HG03060 (cell line): ENCODE measurements at regions not wholly inside any gene's neighbourhood (a gene's known extent, or its start where the extent isn't known, plus 50 kb on each side); places are given as distances from the start of the nearest gene placed in this dataset.

Experiments
- ATAC-seq: cut with Tn5 transposase; IDR thresholded peaks from one replicate; pipeline ENCODE4 v1.9.1; 2021; ENCODE audit warnings: low read depth, moderate number of reproducible peaks; ENCODE audit not compliant: unreplicated experiment

DNA sequence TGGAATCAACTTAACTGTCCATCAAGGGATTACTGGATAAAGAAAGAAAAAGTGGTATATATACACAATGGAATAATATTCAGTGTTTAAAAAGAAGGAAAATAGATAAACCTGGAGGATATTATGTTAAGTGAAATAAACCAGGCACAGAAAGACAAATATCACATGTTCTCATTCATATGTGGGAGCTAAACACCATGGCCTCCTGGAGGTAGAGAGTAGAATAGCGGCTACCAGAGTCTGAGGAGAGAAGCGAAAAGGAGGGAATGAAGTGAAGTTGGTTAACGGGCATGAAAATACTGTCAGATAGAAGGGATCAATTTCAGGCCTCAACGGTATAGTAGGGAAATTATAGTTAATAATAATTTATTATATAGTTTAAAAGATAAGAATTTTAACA lies 147.5 kb upstream of the OBI1 start:
- no peak for ATAC-seq

DNA sequence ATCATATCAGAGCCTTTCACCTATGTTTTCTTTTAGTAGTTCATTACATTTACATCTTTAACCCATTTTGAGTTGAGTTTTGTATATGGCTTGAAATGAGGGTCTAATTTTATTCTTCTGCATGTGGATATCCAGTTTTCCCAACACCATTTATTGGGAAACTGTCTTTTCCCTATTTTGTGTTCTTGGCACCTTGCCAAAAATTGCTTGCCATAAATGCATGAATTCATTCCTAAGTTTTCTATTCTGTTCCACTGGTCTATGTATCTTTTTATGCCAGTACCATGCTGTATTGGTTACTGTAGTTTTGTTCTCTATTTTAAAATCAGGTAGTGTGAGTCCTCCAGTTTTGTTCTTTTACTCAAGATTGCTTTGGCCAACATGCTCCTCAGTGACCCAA lies 144.0 kb upstream of the OBI1 start:
- ATAC-seq: no peak

DNA sequence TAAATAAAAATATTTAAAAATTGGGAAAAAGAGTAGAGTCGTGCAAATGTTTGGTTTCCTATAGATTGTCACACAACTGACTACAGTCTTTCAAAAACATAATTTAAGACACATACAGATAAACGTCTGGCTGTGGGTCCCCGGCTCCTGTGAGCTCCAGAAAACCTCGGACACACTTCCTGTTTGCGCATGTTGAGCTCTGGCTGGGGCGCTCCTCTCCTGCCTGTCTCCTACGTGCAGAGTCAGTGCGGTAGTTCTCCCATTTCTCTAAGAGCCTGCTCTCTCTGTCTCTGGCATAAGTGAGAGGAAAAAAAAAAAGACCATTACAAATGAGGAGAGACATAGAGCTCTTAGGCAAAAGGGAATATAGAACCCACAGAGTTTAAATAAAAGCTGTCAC lies 128.2 kb upstream of the OBI1 start:
- ATAC-seq: no peak

DNA sequence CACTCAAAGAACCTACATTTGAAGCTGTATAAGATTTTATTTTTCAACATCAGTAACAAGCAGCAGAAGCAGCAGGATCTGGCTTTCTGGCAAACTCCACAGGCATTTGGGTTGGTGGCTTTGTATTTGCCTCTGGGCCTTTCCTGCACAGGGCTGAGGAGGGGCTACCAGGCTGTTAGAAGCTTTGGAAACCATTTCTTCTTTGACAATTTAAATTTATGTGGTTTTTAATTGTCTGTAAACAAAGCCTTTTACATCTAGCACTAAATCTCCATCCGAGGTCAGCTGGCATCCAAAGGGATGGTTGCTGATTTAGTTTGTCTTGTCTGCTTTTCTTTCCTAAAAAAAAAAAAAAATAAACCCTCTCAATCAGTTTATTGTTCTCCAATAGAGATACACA lies 127.5 kb upstream of the OBI1 start:
- no peak for ATAC-seq

DNA sequence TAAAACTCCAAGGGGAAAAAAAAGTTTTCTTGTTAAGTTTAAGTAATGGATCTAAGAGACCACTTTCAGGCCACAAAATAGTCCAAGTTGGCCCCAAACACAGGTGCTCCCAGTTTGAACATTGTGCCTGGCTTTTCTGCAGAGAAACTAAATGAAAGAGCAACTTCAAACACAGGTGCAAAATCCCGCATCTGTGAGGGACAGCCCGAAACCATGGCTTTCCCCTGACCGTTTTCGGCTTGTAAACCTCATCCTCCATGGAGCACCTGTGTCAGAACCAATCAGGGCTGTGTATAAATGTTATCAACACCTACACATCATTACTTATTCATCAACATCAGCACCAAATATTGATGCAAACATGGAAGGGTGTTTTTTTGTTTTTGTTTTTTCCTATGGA lies 126.8 kb upstream of the OBI1 start:
- ATAC-seq: no peak

DNA sequence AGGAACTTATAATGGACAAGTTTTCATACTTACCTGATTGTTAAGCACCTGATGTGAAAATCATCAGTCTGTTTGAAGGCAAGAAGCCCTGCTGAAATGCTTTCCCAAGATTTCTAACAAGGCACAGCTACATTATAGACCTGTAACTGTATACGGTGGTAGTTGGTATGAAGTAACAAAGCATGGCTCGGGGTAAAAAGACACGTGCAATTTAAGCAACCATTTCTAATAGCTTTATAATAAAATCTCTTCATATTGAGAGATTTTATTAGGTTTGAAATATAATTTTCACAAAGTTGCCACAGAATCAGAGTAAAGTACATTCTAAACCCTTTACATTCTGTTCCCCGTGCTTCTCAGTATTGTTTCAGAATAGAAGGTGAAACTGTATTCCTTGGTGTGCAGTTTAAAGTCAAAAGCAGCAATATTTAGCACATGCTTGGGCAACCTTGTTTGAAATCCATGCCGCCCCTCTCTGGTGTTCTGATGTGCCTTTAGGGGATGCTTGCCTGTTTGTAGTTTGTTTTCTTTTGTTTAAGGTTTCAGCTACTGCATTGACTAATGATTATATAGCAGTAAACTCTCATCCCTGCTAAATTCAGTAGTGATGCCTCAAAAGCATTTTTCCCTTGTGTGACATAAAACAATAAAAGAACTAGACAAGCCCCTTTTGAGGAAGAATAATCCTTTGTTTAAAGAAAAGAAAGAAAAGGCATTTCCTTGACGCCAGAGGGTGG lies 125.2 kb upstream of the OBI1 start:
- no peak for ATAC-seq

DNA sequence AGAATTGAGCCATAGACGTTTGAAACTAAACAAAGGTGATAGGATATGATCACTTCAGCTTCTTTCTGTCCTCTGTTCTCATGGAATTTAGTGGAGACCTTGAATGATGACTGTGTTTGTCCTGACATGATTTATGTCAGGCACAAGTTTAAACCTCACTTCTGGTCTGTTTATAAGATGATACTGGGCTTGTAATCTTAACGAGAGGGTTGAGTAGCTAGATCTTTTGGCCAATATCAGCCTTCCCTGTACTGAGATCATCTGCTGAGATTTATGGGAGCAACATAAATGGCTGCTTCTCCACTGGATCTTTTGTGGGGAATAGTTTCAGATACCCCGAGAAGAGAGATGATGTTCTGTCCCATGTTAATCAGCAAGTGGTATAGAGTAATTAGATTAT lies 121.8 kb upstream of the OBI1 start:
- ATAC-seq: no peak

DNA sequence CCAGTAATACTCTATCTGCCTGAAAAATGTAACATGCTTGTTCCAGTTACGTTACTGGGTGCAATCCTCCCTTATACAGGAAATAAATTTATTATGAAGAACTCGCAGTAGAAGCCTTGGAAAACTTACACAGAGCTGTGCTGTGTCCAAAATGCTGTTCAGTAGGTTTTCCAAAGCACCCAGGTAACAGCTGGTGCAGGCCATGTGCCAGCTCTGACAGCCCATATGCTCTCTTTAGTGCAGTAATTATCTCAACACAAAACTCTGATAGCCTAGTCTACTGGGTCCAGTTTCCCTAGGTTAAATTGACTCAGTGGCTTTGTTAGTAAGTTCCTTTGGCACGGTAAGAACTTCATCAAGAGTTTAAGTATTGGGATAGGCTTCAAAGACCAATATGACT lies 120.7 kb upstream of the OBI1 start:
- ATAC-seq: no peak

DNA sequence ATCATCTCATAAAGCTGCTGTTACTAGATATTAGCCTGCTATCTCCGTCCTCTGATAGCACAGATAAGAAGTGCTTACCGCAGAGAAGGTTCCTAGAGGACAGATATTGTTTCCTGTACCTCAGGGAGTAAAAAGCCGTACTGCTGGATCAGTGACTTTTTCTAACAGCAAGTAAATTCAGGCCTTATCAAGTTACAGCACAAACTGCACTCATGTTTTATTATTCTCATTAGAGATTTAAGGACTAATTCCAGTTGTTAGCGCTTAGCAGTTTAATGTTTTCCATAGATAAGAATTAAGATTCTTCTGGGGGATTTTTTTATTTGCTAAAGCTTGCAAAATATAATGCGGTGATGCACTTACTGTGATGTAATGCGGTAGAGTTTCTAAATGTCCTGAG lies 119.0 kb upstream of the OBI1 start:
- no peak for ATAC-seq

DNA sequence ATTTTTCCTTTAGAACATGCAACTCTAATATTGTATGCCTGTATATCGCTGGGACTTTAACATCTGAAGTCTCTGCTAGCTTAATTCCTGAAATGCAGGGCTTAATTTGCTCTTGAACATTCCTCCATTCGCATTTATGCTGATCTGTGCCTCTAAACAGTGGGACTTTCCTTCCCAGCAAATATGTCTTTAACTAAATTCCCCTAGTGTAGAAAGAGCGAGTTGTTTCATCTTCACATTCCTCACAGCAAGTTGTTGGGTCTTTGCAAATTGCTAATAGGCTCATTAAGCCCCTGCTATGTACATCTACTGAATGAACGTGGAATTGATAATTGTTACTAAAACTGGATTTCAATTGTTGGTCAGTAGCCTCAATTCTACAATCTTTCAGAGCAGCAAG lies 118.4 kb upstream of the OBI1 start:
- no peak for ATAC-seq

DNA sequence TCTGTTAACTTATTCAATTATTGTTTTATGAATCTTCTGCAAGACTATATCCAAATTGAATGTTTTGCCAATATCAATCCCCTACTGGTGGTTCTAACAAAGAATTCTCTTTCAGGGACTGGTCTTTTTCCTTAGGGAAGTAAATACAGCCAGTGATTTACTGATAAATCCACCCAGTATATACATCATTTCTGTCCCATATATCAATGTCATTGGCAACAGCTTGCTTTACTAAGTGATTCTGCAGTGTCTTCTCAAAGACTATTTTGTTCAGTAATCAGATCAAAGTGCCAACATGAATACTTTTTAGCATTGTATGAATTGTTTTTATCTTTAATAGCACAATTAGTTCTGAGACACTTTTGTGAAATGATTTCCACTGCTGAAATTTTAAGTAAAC lies 114.0 kb upstream of the OBI1 start:
- no peak for ATAC-seq

DNA sequence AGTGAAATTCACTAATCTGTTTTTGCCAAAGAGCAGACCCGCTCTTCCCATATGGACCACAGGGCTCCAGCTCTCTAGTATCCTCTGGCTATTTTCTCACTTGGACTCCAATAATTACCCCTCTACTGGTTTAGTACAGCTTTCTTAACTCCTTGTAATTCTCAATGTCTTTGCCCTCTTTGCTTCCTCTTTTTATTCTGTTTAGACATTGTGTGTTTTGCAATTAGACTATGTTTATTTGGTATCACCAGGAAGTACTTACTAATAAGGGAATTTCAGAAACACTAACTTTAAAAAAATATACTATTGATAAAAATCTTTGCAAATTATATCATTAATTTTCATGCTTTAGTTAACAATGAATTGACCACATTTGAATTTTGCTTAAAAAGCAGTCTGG lies 111.6 kb upstream of the OBI1 start:
- no peak for ATAC-seq

DNA sequence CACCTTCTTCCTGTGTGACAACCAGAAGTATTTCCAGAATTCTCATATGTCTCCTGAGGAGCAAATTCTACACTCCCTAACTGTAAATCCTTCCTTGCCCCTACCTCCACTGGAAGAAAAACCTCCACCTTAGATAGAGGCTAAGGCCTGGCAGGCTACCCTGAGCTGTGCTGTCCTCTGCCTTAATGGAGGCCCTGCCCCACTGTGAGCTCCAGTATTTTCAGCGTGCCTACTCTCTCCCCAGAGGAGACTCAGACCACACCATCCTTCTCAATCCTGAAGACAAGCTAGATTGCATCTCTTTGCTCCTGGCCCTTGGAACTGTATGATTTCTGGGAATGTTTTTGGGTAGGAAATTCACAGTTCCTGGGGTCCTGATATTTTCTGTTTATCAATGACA lies 110.0 kb upstream of the OBI1 start:
- no peak for ATAC-seq

DNA sequence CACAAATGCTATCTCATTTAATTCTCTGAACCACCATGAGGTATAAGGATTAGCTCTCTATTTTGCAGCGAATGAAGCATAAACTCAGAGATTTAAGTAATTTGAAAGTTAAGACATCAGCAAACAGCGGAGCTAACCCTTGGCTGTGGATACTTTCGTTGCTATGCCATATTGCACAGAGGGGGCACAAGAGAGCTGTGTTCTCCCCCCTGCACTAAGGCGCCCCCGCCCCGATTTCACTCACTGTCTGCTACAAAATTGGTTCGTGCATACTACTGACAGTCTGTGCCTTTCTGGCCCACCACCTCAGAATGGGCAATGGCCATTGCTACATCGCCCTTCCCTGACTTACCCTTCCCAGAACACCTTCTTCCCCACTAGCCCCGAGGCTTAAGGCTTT lies 105.7 kb upstream of the OBI1 start:
- ATAC-seq: no peak

DNA sequence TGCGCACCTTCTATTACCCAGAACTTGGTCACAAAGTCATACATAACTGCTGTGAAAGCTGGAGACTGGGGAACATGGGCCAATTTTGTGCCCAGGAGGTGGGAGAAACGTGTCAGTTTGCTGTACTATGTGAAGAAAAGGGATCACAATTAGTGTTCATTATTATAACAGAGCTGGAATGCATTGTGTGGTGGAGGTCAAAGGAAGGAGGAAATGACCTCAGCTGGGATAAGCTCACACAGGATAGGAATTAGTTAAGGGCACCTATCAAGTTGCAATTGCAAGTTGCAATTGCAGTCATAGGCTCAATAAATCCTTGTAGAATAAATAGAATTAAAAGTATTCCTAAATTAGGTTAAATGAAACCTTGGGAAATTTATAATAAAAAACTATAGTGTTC lies 103.9 kb upstream of the OBI1 start:
- no peak for ATAC-seq

DNA sequence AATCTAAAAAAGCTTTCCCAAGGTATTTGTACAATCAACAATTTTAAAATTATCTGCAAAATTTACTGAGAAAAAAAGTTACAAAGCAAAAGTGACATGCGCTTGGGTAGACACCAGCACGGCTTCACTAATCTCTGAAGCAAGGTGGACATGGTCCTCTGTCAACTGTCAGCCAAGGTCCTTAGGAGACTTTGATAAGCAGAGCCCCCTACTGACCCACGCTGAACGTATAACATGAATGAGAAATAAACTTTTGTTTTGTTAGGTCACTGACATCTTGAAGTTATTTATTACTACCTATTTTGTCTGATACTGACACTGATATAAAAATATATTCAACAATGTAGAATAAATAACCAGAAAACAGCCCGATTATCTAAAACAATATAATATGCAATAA lies 100.7 kb upstream of the OBI1 start:
- no peak for ATAC-seq

DNA sequence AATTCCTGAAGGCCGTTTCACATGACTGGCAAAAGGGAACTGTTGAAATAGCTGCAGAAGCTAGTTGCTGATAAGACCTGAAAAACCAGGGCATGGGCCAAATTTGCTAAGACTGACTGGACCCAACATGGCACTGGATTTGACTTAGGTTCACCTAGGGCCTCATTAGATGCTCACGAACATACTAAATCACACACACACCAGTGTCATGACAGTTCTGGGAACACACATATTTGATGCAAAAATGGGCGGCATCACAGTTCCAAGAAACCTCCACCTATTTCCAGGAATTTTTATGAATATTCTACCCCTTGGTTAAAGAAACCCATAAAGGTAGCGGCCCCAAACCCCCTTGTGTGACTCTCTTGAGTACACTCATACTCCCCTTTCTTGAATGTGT lies 99.6 kb upstream of the OBI1 start:
- ATAC-seq: no peak

DNA sequence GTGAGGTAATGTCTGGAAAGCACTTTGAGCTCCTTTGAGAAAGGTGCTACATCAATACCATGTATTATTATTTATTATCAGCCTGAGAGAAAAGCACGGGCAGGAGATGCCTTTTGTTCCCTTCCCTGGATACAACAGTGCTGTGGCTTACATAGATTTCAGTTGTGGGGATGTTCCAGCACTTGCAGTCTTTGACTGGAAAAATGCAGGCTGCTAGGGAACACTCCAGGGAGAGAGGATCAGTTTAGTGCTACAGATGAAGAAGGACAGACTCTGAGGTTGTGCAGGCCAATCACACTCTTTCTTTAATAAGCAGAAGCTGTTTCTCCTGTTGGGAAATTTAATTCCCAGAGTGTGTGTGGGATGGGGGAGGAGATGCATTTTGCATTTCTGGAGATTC lies 94.5 kb upstream of the OBI1 start:
- ATAC-seq: no peak

DNA sequence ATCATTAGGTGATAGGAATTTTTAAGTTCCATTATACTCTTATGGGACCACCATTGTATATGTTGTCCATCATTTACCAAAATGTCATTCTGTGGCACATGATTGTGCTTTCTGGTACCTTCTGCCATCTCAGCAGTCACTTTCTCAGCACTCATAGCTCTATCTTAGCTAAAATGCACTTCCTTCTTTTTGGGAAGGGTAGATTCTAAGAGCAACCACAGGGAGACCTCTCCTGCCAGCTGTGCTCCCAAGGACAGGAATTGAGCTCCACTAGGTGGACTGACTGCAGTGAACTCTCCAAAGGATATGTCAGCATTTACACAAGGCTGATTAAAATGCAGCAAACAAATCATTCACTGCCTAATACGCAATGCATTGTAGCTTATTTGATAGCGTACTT lies 91.8 kb upstream of the OBI1 start:
- ATAC-seq: no peak

DNA sequence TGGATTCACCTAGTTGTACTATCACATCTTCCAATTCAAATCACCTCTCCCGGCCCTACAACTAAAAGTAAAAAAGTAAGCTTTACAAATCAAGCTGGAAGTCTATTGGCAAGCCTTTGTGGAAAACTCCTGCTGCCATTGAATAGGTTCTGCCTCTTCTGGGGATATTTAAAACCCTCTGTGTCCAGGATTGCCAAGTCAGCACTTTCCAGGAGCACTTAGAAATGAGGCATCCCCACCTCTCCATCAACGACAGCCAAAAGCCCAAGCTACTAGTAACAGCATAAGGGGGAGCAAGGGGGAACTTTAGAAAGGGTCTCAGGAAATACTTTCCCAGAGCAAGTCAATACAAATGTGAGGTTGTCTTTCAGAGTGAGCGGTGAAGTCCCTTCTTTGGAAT lies 85.0 kb upstream of the OBI1 start:
- no peak for ATAC-seq

DNA sequence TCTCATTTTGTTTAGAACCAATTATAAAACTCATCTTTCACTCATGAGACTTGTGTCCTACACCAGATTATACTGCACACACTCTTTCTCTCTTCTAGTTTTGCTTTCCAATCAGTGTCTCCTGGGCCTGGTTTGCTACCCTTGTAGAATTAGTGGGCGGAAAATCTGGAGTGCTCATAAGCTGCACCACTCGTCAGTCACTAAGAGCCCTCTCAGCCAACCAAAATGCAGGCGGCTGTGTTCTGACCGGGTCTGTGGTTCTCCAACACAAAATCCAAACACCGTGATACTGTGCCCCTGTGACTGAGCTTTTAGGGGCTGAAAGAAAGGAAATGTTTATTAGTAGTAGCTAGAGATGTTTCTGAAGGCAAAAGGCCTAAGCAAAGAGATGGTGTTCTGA lies 83.7 kb upstream of the OBI1 start:
- ATAC-seq: no peak

DNA sequence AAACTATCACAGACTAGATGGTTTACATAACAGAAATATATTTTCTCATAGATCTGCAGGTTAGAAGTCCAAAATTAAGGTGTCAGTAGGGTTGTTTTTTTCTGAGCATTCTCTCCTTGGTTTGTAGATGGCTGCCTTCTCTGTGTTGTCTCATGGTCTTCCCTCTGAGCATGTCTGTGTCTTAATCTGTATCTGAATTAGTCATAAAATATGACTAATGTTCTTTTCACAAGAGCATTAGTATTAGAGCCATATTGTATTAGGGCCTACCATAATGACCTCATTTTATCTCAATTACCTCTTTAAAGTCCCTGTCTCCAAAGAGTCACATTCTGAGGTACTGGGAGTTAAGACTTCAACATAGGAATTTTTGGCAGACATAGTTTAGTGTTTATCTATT lies 77.2 kb upstream of the OBI1 start:
- no peak for ATAC-seq

DNA sequence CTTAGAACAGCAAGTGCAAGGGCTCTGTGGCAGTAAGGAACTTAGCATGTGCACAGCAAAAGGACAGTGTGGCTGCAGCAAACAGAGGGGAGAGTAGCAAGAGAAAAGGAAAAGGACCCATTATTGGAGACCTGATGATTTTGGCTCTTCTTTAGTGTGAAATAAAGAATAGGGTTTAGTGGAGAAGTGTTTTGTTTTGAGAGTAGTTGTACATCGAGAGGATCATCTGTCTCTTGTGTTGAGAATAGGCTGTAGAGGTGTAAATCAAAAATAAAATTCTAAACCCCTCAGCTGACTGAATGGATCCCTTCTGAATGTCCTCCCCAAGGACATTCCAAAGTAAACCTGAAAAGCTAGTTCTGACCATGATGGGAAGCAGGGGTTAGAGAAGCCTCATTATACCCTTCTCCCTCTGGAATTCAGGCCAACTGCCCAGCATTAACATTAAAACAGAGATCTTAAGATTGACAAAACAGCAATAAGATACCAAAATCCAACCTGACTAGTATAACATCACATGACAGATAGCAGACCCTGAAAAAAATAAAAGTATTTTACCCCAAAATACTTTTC lies 73.6 kb upstream of the OBI1 start:
- no peak for ATAC-seq
